PC-3 (cell line): ENCODE measurements at regions not wholly inside any gene's neighbourhood (a gene's known extent, or its start where the extent isn't known, plus 50 kb on each side); places are given as distances from the start of the nearest gene placed in this dataset.

Experiments
- EZH2 ChIP-seq: fragments of 300-600 bp; sonication (generic); IDR thresholded peaks from one replicate; pipeline ENCODE4 v1.6.1; 2017; ENCODE audit warnings: antibody characterized with exemption, mild to moderate bottlenecking, low read length; ENCODE audit not compliant: unreplicated experiment
- TF ChIP-seq, protein P1 (sequence below): fragments of 300-600 bp; sonication (generic); conservative IDR thresholded peaks from 2 replicates; pipeline ENCODE4 v1.5.1; 2017; ENCODE audit warnings: antibody characterized with exemption, low read depth, mild to moderate bottlenecking, low read length

DNA sequence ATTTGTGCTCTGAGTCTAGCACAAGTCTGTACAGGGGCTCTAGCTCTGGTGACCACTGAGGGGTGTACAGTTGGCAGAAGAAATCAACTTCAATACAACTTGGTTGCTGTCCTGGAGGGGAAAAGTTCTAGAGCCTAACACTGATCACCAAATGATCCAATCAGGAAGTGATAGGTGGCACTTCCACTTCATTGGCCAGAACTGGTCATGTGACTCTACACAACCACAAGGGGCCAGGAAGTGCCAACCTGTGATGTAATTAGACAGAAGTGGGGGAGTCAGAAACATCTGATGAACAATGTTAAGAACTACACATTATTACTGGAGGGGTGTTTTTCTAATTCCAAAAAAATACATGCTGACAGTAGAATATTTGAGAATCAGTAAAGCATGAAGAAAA lies 401.6 kb downstream of the VRK1 start:
- TF ChIP-seq EZH2, result no peak
- TF ChIP-seq, protein P1, sequence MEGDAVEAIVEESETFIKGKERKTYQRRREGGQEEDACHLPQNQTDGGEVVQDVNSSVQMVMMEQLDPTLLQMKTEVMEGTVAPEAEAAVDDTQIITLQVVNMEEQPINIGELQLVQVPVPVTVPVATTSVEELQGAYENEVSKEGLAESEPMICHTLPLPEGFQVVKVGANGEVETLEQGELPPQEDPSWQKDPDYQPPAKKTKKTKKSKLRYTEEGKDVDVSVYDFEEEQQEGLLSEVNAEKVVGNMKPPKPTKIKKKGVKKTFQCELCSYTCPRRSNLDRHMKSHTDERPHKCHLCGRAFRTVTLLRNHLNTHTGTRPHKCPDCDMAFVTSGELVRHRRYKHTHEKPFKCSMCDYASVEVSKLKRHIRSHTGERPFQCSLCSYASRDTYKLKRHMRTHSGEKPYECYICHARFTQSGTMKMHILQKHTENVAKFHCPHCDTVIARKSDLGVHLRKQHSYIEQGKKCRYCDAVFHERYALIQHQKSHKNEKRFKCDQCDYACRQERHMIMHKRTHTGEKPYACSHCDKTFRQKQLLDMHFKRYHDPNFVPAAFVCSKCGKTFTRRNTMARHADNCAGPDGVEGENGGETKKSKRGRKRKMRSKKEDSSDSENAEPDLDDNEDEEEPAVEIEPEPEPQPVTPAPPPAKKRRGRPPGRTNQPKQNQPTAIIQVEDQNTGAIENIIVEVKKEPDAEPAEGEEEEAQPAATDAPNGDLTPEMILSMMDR, result no peak
